Body of pancreas (tissue), 4 donors: ENCODE measurements at regions not wholly inside any gene's neighbourhood (a gene's known extent, or its start where the extent isn't known, plus 50 kb on each side); places are given as distances from the start of the nearest gene placed in this dataset.

Source experiments
- CTCF ChIP-seq, 7 experiments: fragments of 450-650 bp in 4 of 7; fragments of 200-600 bp in 3 of 7; sonication (generic) in 3 of 7; IDR thresholded peaks; one replicate each; pipeline ENCODE4 v1.5.1; 2016 to 2019; ENCODE audit warnings: antibody characterized with exemption in 7 of 7
- POLR2A ChIP-seq, 3 donors: fragments of 450-650 bp; IDR thresholded peaks; one replicate each; pipeline ENCODE4 v1.6.1; 2016; ENCODE audit warnings: antibody characterized with exemption in 3 of 3, mild to moderate bottlenecking in 2 of 3

- no peak for TF ChIP-seq POLR2A (IDR thresholded peaks at IDR 0.05)
- TF ChIP-seq CTCF (IDR thresholded peaks at IDR 0.05) = no peak
These were observed 973.5 kb upstream of the NCAM2 start for GRCh38 chr21:20024741-20025140.
